Psoas muscle (tissue), 7 donors: ENCODE measurements at regions not wholly inside any gene's neighbourhood (a gene's known extent, or its start where the extent isn't known, plus 50 kb on each side); places are given as distances from the start of the nearest gene placed in this dataset.
"Not testable (repeated sequence)": the region's sequence is repeated elsewhere in the genome, so short reads cannot be mapped to it uniquely, and the experiment has no call there.

Experiments used
- ATAC-seq, 4 donors: fragments of 200-7000 bp; cut with Tn5 transposase; one replicate each; pipeline ENCODE4 v1.9.1; 2020; ENCODE audit warnings: moderate library complexity in 3 of 4, mild to moderate bottlenecking in 2 of 4
- DNase-seq, 2 donors: peaks; one replicate each; pipeline ENCODE4 v3.0.0-alpha.2; 2020
- H3K27ac ChIP-seq: fragments of 200-600 bp; one replicate; pipeline ENCODE4 v1.8.0; 2022
- H3K27me3 ChIP-seq, 3 donors: fragments of 200-600 bp in 1 of 3; one replicate each; pipeline versions ENCODE4 v1.6.1 to v1.8.0; 2013 to 2022; ENCODE audit warnings: low read length in 2 of 3, mild to moderate bottlenecking in 2 of 3, moderate library complexity in 1 of 3; ENCODE audit not compliant: insufficient read depth in 3 of 3
- H3K36me3 ChIP-seq, 2 donors: fragments of 200-600 bp in 1 of 2; one replicate each; pipeline versions ENCODE4 v1.6.1 to v1.8.0; 2013 to 2022; ENCODE audit warnings: low read depth in 1 of 2, mild to moderate bottlenecking in 1 of 2, moderate library complexity in 1 of 2; ENCODE audit not compliant: insufficient read depth in 1 of 2
- H3K4me1 ChIP-seq: fragments of 200-600 bp; one replicate; pipeline ENCODE4 v1.8.0; 2022
- H3K4me3 ChIP-seq: fragments of 200-600 bp; one replicate; pipeline ENCODE4 v1.8.0; 2022; ENCODE audit warnings: mild to moderate bottlenecking
- H3K9me3 ChIP-seq: fragments of 200-600 bp; one replicate; pipeline ENCODE4 v1.8.0; 2022
- WGBS, 3 donors: extraction: QIAGEN DNeasy Blood & Tissue Kit; methylation state at CpG; one replicate each; pipeline versions ENCODE4 v1.1.6 to v1.1.7; 2013; 5-methylcytosine and 5-hydroxymethylcytosine counted together
- intact Hi-C, 2 donors: fragments of 100-400 bp; cut with DNase I; formaldehyde crosslinking; loops; one replicate each; pipeline versions ENCODE4 v1.11.0 to v1.14.2; 2022
- TF ChIP-seq, protein P1 (sequence below): fragments of 200-600 bp; IDR thresholded peaks from one replicate; pipeline ENCODE4 v1.8.0; 2022; ENCODE audit warnings: antibody characterized with exemption
- donor health status: healthy with polysubstance abuse.
- donor health status: DM: no; HTN: no; CAD: no; lungs with moderate emphysema.
- donor health status: Bipolar disorder and iron deficiency.
- donor health status: healthy.
- donor health status: DM: yes; HTN: yes; CAD: no.
- donor health status: DM: no; HTN: no; CAD: no.
- donor health status: DM: yes; HTN: yes; CAD: no.

- Histone ChIP-seq H3K27me3 (no peaks in the 10 kb centered on the region), H3K4me3 (no peak overlapping the region), H3K36me3 (no peaks in the 10 kb centered on the region), H3K9me3 (no peaks in the 10 kb centered on the region), H3K4me1 (no peaks in the 10 kb centered on the region), H3K27ac (no peak overlapping the region)
- 5 to 13% (median 10%) methylated on average over 5 of the region's 5 CpGs for WGBS, 3 donors
- ATAC-seq = no peak
- intact Hi-C loops = no loop called here
- TF ChIP-seq, protein P1, sequence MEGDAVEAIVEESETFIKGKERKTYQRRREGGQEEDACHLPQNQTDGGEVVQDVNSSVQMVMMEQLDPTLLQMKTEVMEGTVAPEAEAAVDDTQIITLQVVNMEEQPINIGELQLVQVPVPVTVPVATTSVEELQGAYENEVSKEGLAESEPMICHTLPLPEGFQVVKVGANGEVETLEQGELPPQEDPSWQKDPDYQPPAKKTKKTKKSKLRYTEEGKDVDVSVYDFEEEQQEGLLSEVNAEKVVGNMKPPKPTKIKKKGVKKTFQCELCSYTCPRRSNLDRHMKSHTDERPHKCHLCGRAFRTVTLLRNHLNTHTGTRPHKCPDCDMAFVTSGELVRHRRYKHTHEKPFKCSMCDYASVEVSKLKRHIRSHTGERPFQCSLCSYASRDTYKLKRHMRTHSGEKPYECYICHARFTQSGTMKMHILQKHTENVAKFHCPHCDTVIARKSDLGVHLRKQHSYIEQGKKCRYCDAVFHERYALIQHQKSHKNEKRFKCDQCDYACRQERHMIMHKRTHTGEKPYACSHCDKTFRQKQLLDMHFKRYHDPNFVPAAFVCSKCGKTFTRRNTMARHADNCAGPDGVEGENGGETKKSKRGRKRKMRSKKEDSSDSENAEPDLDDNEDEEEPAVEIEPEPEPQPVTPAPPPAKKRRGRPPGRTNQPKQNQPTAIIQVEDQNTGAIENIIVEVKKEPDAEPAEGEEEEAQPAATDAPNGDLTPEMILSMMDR = no peak
- DNase-seq = no peak
Observed at GRCh38 chr19:30804751-30805150, 432.6 kb downstream of the ZNF536 start.

- DNase-seq, H3K4me3 ChIP-seq, intact Hi-C loops, H3K9me3 ChIP-seq, H3K36me3 ChIP-seq, H3K27me3 ChIP-seq, H3K4me1 ChIP-seq, H3K27ac ChIP-seq, ATAC-seq: not testable (repeated sequence)
- WGBS, 3 donors = 28 to 43% (median 34%) methylated on average over 3 of the region's 3 CpGs
Observed at GRCh38 chr19:30804333-30804732, 432.1 kb downstream of the ZNF536 start.

- no peaks in the 10 kb centered on the region for H3K4me1 ChIP-seq
- no peaks in the 10 kb centered on the region for H3K27me3 ChIP-seq
- TF ChIP-seq, protein P1 = no peak
- no peaks in the 10 kb centered on the region for H3K9me3 ChIP-seq
- ATAC-seq (no peak), DNase-seq (no peak)
- no peaks in the 10 kb centered on the region for H3K36me3 ChIP-seq
- no peak overlapping the region for H3K4me3 ChIP-seq
- 87 to 91% (median 89%) methylated on average over 6 of the region's 6 CpGs for WGBS, 3 donors
- intact Hi-C loops = no loop called here
- no peak overlapping the region for H3K27ac ChIP-seq
Observed at GRCh38 chr19:30802424-30803013, 430.3 kb downstream of the ZNF536 start.

DNA sequence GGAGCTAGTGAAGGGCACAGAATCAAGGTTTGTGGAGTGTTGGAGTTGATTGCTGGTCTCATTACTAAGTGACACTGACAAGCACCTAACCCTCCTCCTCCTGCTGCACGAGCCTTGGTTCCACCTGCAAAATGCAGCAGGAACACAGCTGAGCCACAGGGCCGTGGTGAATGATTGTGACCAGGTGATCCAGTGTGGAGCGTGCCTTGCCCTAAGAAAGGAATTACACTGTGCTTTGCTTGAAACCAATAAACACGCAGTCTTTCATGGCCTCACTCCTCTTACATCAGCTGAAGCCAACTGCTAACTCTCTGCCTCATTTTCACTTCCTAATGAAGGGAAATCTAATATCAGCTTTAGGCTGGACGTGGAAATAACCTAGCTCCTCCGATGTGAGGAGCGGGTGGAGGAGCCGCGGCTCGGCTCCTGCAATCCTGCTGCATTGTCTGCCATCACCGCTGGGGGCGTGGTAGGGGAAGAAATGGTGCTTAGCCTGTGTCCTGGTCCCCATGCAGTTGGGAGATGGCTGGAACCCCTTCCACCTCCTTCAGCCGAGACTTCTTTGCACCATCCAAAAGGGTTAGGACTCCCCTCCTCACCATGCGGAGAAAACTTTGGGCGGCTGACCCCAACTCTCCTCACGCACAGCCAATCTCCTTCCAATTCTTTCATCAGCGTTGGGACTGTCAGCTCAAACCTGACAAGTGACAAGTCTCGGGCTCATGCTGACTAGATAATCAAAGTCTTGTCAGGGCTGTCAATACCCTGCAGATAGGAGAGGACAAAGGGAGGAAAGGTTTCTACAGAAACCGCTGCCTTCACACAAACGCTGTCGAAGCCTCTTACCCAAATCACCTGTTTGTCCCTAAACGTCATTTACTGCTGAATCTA lies 427.9 kb downstream of the ZNF536 start:
- no peaks in the 10 kb centered on the region for H3K36me3 ChIP-seq

DNA sequence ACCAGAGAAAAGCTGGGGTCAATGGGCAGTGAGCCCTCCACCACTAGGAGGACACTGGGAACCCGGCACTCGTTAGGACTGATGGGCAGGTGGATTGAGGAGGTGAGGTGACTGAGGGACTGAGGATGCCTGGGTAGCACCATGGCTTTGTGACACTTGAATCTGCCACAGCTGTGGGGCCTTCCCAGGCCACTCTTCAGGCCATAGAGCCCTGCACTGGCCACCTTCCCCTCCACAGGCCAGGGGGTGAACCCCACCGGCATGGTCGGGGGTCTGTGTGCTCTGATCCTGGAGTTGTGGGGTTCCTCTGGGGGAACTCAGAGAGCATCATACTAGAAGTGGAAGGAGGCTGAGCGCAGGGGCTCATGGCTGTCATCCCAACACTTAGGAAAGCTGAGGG lies 423.5 kb downstream of the ZNF536 start:
- ATAC-seq = no peak
- intact Hi-C loops = no loop called here
- TF ChIP-seq, protein P1 = no peak
- no peaks in the 10 kb centered on the region for H3K36me3 ChIP-seq
- H3K4me1 ChIP-seq = no peaks in the 10 kb centered on the region
- no peak overlapping the region for H3K27ac ChIP-seq
- 86 to 92% (median 91%) methylated on average over 5 of the region's 5 CpGs for WGBS, 3 donors
- DNase-seq = no peak
- peaks cover 0 to 3% (median 0%) of the 10 kb centered on the region in 3 donors for H3K27me3 ChIP-seq
- H3K4me3 ChIP-seq = no peak overlapping the region
- H3K9me3 ChIP-seq = no peaks in the 10 kb centered on the region

More for the DNA sequence above, 427.9 kb downstream of the ZNF536 start:
- WGBS, 3 donors = 42 to 48% (median 43%) methylated on average over 22 of the region's 22 CpGs
- intact Hi-C loops = no loop called here
- ATAC-seq (no peak), DNase-seq (peak in 1 of 2 donors; percentile 27)
- Histone ChIP-seq H3K27ac (no peak overlapping the region), H3K27me3 (peaks cover 0 to 1% (median 0%) of the 10 kb centered on the region in 3 donors), H3K9me3 (no peaks in the 10 kb centered on the region), H3K4me3 (no peak overlapping the region), H3K4me1 (no peaks in the 10 kb centered on the region)
- TF ChIP-seq, protein P1 = peak; percentile 52
